ENCODE measurements at regions not wholly inside any gene's neighbourhood (a gene's known extent, or its start where the extent isn't known, plus 50 kb on each side); places are given as distances from the start of the nearest gene placed in this dataset.
"Not testable (repeated sequence)": the region's sequence is repeated elsewhere in the genome, so short reads cannot be mapped to it uniquely, and the experiment has no call there.

DNA sequence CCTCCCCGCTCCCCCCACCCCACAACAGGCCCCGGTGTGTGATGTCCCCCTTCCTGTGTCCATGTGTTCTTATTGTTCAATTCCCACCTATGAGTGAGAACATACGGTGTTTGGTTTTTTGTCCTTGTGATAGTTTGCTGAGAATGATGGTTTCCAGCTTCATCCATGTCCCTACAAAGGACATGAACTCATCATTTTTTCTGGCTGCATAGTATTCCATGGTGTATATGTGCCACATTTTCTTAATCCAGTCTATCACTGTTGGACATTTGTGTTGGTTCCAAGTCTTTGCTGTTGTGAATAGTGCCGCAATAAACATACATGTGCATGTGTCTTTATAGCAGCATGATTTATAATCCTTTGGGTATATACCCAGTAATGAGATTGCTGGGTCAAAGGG is 104.3 kb downstream of the MTPN start:
- H3K4me3 ChIP-seq (ENCODE audit: low read depth, low read length); in situ Hi-C loops (cut with HindIII; ENCODE audit: low sequenced_read_pairs); DNase-seq (ENCODE audit: low read depth, low spot score): not testable (repeated sequence)

- in situ Hi-C loops (cut with HindIII; ENCODE audit: low sequenced_read_pairs): no loop called here
- no peak overlapping the region for H3K4me3 ChIP-seq (ENCODE audit: low read depth, low read length)
- TF ChIP-seq, protein P1, sequence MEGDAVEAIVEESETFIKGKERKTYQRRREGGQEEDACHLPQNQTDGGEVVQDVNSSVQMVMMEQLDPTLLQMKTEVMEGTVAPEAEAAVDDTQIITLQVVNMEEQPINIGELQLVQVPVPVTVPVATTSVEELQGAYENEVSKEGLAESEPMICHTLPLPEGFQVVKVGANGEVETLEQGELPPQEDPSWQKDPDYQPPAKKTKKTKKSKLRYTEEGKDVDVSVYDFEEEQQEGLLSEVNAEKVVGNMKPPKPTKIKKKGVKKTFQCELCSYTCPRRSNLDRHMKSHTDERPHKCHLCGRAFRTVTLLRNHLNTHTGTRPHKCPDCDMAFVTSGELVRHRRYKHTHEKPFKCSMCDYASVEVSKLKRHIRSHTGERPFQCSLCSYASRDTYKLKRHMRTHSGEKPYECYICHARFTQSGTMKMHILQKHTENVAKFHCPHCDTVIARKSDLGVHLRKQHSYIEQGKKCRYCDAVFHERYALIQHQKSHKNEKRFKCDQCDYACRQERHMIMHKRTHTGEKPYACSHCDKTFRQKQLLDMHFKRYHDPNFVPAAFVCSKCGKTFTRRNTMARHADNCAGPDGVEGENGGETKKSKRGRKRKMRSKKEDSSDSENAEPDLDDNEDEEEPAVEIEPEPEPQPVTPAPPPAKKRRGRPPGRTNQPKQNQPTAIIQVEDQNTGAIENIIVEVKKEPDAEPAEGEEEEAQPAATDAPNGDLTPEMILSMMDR (IDR thresholded peaks at IDR 0.05; ENCODE audit: low read depth, low read length): no peak
- no peak for DNase-seq (ENCODE audit: low read depth, low spot score)
Measured at GRCh38 chr7:135862586-135863340, 114.2 kb upstream of the FAM180A start.

DNA sequence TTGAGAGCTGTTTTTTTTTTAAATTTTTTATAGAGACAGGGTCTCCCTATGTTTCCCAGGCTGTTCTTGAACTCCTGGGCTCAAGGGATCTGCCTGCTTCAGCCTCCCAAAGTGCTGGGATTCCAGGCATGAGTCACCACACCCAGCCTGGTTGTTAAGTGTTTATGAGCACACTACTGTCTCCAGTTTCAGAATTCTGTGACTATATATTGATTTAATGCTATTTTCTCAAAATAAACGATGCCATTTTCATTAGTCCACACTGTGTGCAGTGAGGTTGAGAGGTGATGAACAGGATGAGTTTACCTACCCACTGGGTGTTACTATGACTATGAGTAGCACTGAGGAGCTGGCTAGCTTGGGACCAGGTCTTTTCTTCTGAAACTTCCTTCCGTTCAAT is 110.9 kb upstream of the FAM180A start:
- TF ChIP-seq, protein P1 (IDR thresholded peaks at IDR 0.05; ENCODE audit: low read depth, low read length): no peak
- in situ Hi-C loops (cut with HindIII; ENCODE audit: low sequenced_read_pairs): no loop called here
- DNase-seq (ENCODE audit: low read depth, low spot score): peak; percentile 18
- H3K4me3 ChIP-seq (ENCODE audit: low read depth, low read length): no peak overlapping the region

- DNase-seq (ENCODE audit: low read depth, low spot score): no peak
- TF ChIP-seq, protein P1 (IDR thresholded peaks at IDR 0.05; ENCODE audit: low read depth, low read length): no peak
Measured at GRCh38 chr7:135858851-135859250, 110.2 kb upstream of the FAM180A start.

DNA sequence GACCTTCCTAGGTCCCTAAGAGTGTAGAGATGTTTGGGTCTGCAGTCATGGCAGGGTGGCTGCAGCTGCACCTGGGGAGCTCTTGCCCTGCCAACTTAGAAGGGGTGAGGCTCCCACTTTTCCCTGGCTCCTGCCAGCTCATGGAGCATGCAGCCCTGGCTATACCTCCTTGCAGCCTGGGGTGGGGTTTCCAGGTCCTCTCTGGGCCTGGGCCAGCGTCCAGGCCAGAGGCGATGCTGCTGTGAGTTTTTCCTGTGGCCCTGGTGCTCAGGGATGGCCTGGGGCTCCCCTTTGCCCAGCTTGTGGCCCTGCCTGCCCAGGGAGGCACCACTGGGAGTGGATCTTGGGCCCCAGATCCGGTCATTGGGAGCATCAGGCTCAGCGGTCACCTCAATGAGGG is 109.8 kb upstream of the FAM180A start:
- no peak for DNase-seq (ENCODE audit: low read depth, low spot score)
- TF ChIP-seq, protein P1 (IDR thresholded peaks at IDR 0.05; ENCODE audit: low read depth, low read length): no peak
- no peak overlapping the region for H3K4me3 ChIP-seq (ENCODE audit: low read depth, low read length)
- in situ Hi-C loops (cut with HindIII; ENCODE audit: low sequenced_read_pairs): no loop called here

More at GRCh38 chr7:135858851-135859250, 110.2 kb upstream of the FAM180A start:
- in situ Hi-C loops (cut with HindIII; ENCODE audit: low sequenced_read_pairs): no loop called here
- H3K4me3 ChIP-seq (ENCODE audit: low read depth, low read length): no peak overlapping the region

- TF ChIP-seq, protein P1 (IDR thresholded peaks at IDR 0.05; ENCODE audit: low read depth, low read length): no peak
- no peak for DNase-seq (ENCODE audit: low read depth, low spot score)
- no peak overlapping the region for H3K4me3 ChIP-seq (ENCODE audit: low read depth, low read length)
- in situ Hi-C loops (cut with HindIII; ENCODE audit: low sequenced_read_pairs): no loop called here
Measured at GRCh38 chr7:135857519-135858274, 109.1 kb upstream of the FAM180A start.
